Nucleus accumbens (tissue), 56 donors: ENCODE measurements at regions not wholly inside any gene's neighbourhood (a gene's known extent, or its start where the extent isn't known, plus 50 kb on each side); places are given as distances from the start of the nearest gene placed in this dataset.

ENCODE experiments used
- DNase-seq, 56 donors: peaks; one replicate each; lab custom pipeline; 2025; lab: John Stamatoyannopoulos, UW

- DNase-seq, result no peak
These were observed 152.4 kb downstream of the TEX29 start for GRCh38 chr13:111472559-111473460.

- peak in 6 of 56 donors; percentile 7 to 43 (median 26) for DNase-seq
These were observed 153.9 kb downstream of the TEX29 start for GRCh38 chr13:111474136-111475002.

GRCh38 chr13:111475488-111475887 is 155.0 kb downstream of the TEX29 start:
- DNase-seq, result no peak

- DNase-seq, result no peak
These were observed 155.8 kb downstream of the TEX29 start for GRCh38 chr13:111476197-111476596.

GRCh38 chr13:111479412-111479811 is 159.0 kb downstream of the TEX29 start:
- DNase-seq, result no peak

- DNase-seq, result no peak
These were observed 160.1 kb downstream of the TEX29 start for GRCh38 chr13:111480503-111480902.

GRCh38 chr13:111480976-111481375 is 160.5 kb downstream of the TEX29 start:
- DNase-seq, result no peak

GRCh38 chr13:111482126-111482525 is 161.7 kb downstream of the TEX29 start:
- DNase-seq, result no peak

GRCh38 chr13:111482806-111483620 is 162.6 kb downstream of the TEX29 start:
- DNase-seq, result no peak

- DNase-seq, result no peak
These were observed 163.2 kb downstream of the TEX29 start for GRCh38 chr13:111483621-111483987.

GRCh38 chr13:111484141-111484925 is 163.9 kb downstream of the TEX29 start:
- no peak for DNase-seq

GRCh38 chr13:111484959-111485358 is 164.5 kb downstream of the TEX29 start:
- DNase-seq, result no peak

- peak in 15 of 56 donors; percentile 5 to 68 (median 21) for DNase-seq
These were observed 165.2 kb downstream of the TEX29 start for GRCh38 chr13:111485491-111486250.

GRCh38 chr13:111486331-111486730 is 165.9 kb downstream of the TEX29 start:
- no peak for DNase-seq

GRCh38 chr13:111486801-111487200 is 166.4 kb downstream of the TEX29 start:
- no peak for DNase-seq

GRCh38 chr13:111488486-111489132 is 168.2 kb downstream of the TEX29 start:
- no peak for DNase-seq

GRCh38 chr13:111489301-111489700 is 168.9 kb downstream of the TEX29 start:
- DNase-seq, result no peak

- no peak for DNase-seq
These were observed 170.2 kb downstream of the TEX29 start for GRCh38 chr13:111490611-111491010.
